ENCODE measurements at regions not wholly inside any gene's neighbourhood (a gene's known extent, or its start where the extent isn't known, plus 50 kb on each side); places are given as distances from the start of the nearest gene placed in this dataset.

GRCh38 chr11:11789735-11790369 lies 51.9 kb upstream of the USP47 start:
- no peak for DNase-seq (ENCODE audit: low spot score)

GRCh38 chr11:11788063-11788710 lies 53.6 kb upstream of the USP47 start:
- DNase-seq (ENCODE audit: low spot score), result no peak

- peak; percentile 74 for DNase-seq (ENCODE audit: low spot score)
Measured at GRCh38 chr11:11787305-11788062, 54.3 kb upstream of the USP47 start.

- DNase-seq (ENCODE audit: low spot score), result no peak
Measured at GRCh38 chr11:11786771-11787170, 55.0 kb upstream of the USP47 start.

- DNase-seq (ENCODE audit: low spot score), result no peak
Measured at GRCh38 chr11:11786234-11786633, 55.5 kb upstream of the USP47 start.

GRCh38 chr11:11782532-11783110 lies 59.2 kb upstream of the USP47 start:
- DNase-seq (ENCODE audit: low spot score), result peak; percentile 53

- DNase-seq (ENCODE audit: low spot score), result no peak
Measured at GRCh38 chr11:11780858-11781257, 60.9 kb upstream of the USP47 start.

- DNase-seq (ENCODE audit: low spot score), result no peak
Measured at GRCh38 chr11:11779975-11780374, 61.8 kb upstream of the USP47 start.

GRCh38 chr11:11777897-11778296 lies 63.9 kb upstream of the USP47 start:
- no peak for DNase-seq (ENCODE audit: low spot score)

- DNase-seq (ENCODE audit: low spot score), result no peak
Measured at GRCh38 chr11:11776714-11777113, 65.1 kb upstream of the USP47 start.

GRCh38 chr11:11774928-11775327 lies 66.8 kb upstream of the USP47 start:
- no peak for DNase-seq (ENCODE audit: low spot score)

- DNase-seq (ENCODE audit: low spot score), result no peak
Measured at GRCh38 chr11:11772865-11773515, 68.8 kb upstream of the USP47 start.

GRCh38 chr11:11770921-11771486 lies 70.8 kb upstream of the USP47 start:
- DNase-seq (ENCODE audit: low spot score), result no peak

GRCh38 chr11:11770296-11770695 lies 71.5 kb upstream of the USP47 start:
- DNase-seq (ENCODE audit: low spot score), result no peak

GRCh38 chr11:11769782-11770181 lies 72.0 kb upstream of the USP47 start:
- DNase-seq (ENCODE audit: low spot score), result no peak

GRCh38 chr11:11769362-11769761 lies 72.4 kb upstream of the USP47 start:
- no peak for DNase-seq (ENCODE audit: low spot score)

- DNase-seq (ENCODE audit: low spot score), result no peak
Measured at GRCh38 chr11:11764423-11764803, 77.4 kb upstream of the USP47 start.

- no peak for DNase-seq (ENCODE audit: low spot score)
Measured at GRCh38 chr11:11763796-11764422, 77.9 kb upstream of the USP47 start.

- DNase-seq (ENCODE audit: low spot score), result no peak
Measured at GRCh38 chr11:11760838-11761237, 80.9 kb upstream of the USP47 start.

- DNase-seq (ENCODE audit: low spot score), result no peak
Measured at GRCh38 chr11:11758603-11759196, 83.1 kb upstream of the USP47 start.

GRCh38 chr11:11757909-11758308 lies 83.9 kb upstream of the USP47 start:
- no peak for DNase-seq (ENCODE audit: low spot score)

Measured in mucosa of gallbladder (tissue), 1 donor.